Panc1 (cell line): ENCODE measurements at regions not wholly inside any gene's neighbourhood (a gene's known extent, or its start where the extent isn't known, plus 50 kb on each side); places are given as distances from the start of the nearest gene placed in this dataset.

ENCODE experiments used
- ATAC-seq: fragments of 200-7000 bp; cut with Tn5 transposase; 2 replicates; pipeline ENCODE4 v1.9.1; 2020; ENCODE audit warnings: mild to moderate bottlenecking, moderate library complexity
- BruUV-seq: library from RNA; stranded (reverse); fragments of 400-500 nt; replicated peaks from 2 replicates; lab custom pipeline; 2021; lab: Mats Ljungman, UMichigan
- CTCF ChIA-PET: fragments of 300-600 bp; sonication (Branson Sonifier 250); formaldehyde crosslinking; loops from one replicate; lab custom pipeline; 2022; ENCODE audit warnings: antibody characterized with exemption; lab: Charles Lee
- POLR2A ChIA-PET: fragments of 300-600 bp; sonication (Branson Sonifier 250); formaldehyde crosslinking; loops from one replicate; lab custom pipeline; 2022; ENCODE audit warnings: antibody characterized with exemption; lab: Charles Lee
- DNase-seq: peaks from one replicate; pipeline ENCODE4 v3.0.0-alpha.2; 2010; ENCODE audit warnings: low read depth, low spot score
- H3K27ac ChIP-seq: 2 replicates; pipeline ENCODE4 v1.5.1; 2011; ENCODE audit warnings: mild to moderate bottlenecking, low read length, inconsistent platforms
- H3K27me3 ChIP-seq: fragments of 200-500 bp; sonication (Bioruptor generic); 2 replicates; pipeline ENCODE4 v1.6.0; 2014; ENCODE audit warnings: low read length, inconsistent platforms; ENCODE audit not compliant: control insufficient read depth, insufficient read depth
- H3K36me3 ChIP-seq: fragments of 200-500 bp; sonication (Bioruptor generic); 2 replicates; pipeline ENCODE4 v1.5.1; 2014; ENCODE audit warnings: inconsistent platforms, mild to moderate bottlenecking, low read length, moderate library complexity; ENCODE audit not compliant: control insufficient read depth, insufficient read depth
- H3K4me1 ChIP-seq: 2 replicates; pipeline ENCODE4 v1.5.1; 2011; ENCODE audit warnings: inconsistent platforms, mild to moderate bottlenecking, low read length, moderate library complexity; ENCODE audit not compliant: control insufficient read depth, insufficient read depth
- H3K4me3 ChIP-seq, 2 experiments: 2 replicates each; pipeline ENCODE4 v1.5.1; 2011 to 2012; ENCODE audit warnings: low read depth in 2 of 2, low read length in 2 of 2, mild to moderate bottlenecking in 2 of 2, inconsistent platforms in 1 of 2, moderate library complexity in 1 of 2
- H3K9me3 ChIP-seq: fragments of 200-500 bp; sonication (Bioruptor generic); 2 replicates; pipeline ENCODE4 v1.5.1; 2014; ENCODE audit warnings: low read depth, mild to moderate bottlenecking, inconsistent platforms, low read length, moderate library complexity; ENCODE audit not compliant: control insufficient read depth, insufficient read depth
- POLR2AphosphoS5 ChIP-seq: IDR thresholded peaks from 2 replicates; pipeline ENCODE4 v1.6.1; 2012; ENCODE audit warnings: mild to moderate bottlenecking, low read depth, low read length, moderate library complexity
- REST ChIP-seq, 2 experiments: IDR thresholded peaks; 2 replicates each; pipeline ENCODE4 v1.6.1; 2011 to 2012; ENCODE audit warnings: low read depth in 2 of 2, control low read depth in 1 of 2, low read length in 1 of 2, mild to moderate bottlenecking in 1 of 2, moderate library complexity in 1 of 2; ENCODE audit not compliant: insufficient read depth in 1 of 2
- SIN3A ChIP-seq: IDR thresholded peaks from 2 replicates; pipeline ENCODE4 v1.6.1; 2012; ENCODE audit warnings: low read depth, mild to moderate bottlenecking, low read length, moderate library complexity, borderline replicate concordance; ENCODE audit not compliant: insufficient read depth
- TCF7L2 ChIP-seq: IDR thresholded peaks from 2 replicates; pipeline ENCODE4 v1.6.1; 2011; ENCODE audit warnings: mild to moderate bottlenecking, low read depth, low read length, inconsistent platforms
- in situ Hi-C: cut with HindIII; loops from 2 replicates; pipeline ENCODE4 v1.10.0; 2016; ENCODE audit warnings: low sequenced_read_pairs, low pct_unique_long_range_greater_than_20kb
- intact Hi-C: fragments of 100-400 bp; cut with micrococcal nuclease; formaldehyde crosslinking; loops from one replicate; pipeline ENCODE4 v1.10.0; 2022; ENCODE audit not compliant: unreplicated experiment
- TF ChIP-seq, protein P1 (sequence below): fragments of 450-650 bp; IDR thresholded peaks from 2 replicates; pipeline ENCODE4 v1.5.1; 2017; ENCODE audit warnings: mild to moderate bottlenecking

- in situ Hi-C loops (no loop called here), intact Hi-C loops (no loop called here)
- no peak for TF ChIP-seq TCF7L2
- TF ChIP-seq POLR2AphosphoS5: no peak
- no peak for TF ChIP-seq REST (IDR thresholded peaks at IDR 0.05; ENCODE audit: insufficient read depth in 1 of 2, low read depth in 2 of 2, low read length in 1 of 2)
- no peak for TF ChIP-seq SIN3A
- TF ChIP-seq, protein P1, sequence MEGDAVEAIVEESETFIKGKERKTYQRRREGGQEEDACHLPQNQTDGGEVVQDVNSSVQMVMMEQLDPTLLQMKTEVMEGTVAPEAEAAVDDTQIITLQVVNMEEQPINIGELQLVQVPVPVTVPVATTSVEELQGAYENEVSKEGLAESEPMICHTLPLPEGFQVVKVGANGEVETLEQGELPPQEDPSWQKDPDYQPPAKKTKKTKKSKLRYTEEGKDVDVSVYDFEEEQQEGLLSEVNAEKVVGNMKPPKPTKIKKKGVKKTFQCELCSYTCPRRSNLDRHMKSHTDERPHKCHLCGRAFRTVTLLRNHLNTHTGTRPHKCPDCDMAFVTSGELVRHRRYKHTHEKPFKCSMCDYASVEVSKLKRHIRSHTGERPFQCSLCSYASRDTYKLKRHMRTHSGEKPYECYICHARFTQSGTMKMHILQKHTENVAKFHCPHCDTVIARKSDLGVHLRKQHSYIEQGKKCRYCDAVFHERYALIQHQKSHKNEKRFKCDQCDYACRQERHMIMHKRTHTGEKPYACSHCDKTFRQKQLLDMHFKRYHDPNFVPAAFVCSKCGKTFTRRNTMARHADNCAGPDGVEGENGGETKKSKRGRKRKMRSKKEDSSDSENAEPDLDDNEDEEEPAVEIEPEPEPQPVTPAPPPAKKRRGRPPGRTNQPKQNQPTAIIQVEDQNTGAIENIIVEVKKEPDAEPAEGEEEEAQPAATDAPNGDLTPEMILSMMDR: no peak
- Histone ChIP-seq H3K4me1 (no peaks in the 10 kb centered on the region), H3K36me3 (no peaks in the 10 kb centered on the region), H3K9me3 (no peaks in the 10 kb centered on the region), H3K4me3 (no peak overlapping the region), H3K27me3 (no peaks in the 10 kb centered on the region), H3K27ac (no peak overlapping the region)
- CTCF ChIA-PET: interaction anchor here (0.5 kb wide), 1 partner anchor 1399 kb away, joined by 3 read pairs; no protein-coding TSS in a partner anchor
- 0 out of 2 replicates have a peak, but pooled peaks have one; percentile 21 for ATAC-seq
- DNase-seq: no peak
- POLR2A ChIA-PET: no interaction called here
- no TSS peak for BruUV-seq
Observed at GRCh38 chr10:128489324-128490247, 363.4 kb upstream of the MKI67 start.

GRCh38 chr10:128491686-128492085 lies 365.5 kb upstream of the MKI67 start:
- H3K4me1 ChIP-seq: no peaks in the 10 kb centered on the region
- H3K36me3 ChIP-seq: no peaks in the 10 kb centered on the region
- no TSS peak for BruUV-seq
- no peaks in the 10 kb centered on the region for H3K9me3 ChIP-seq
- no peak for TF ChIP-seq REST (IDR thresholded peaks at IDR 0.05; ENCODE audit: insufficient read depth in 1 of 2, low read depth in 2 of 2, low read length in 1 of 2)
- TF ChIP-seq TCF7L2: no peak
- no peak overlapping the region for H3K27ac ChIP-seq
- DNase-seq (no peak), ATAC-seq (no peak)
- intact Hi-C loops (no loop called here), in situ Hi-C loops (no loop called here)
- no peaks in the 10 kb centered on the region for H3K27me3 ChIP-seq
- POLR2A ChIA-PET: no interaction called here
- CTCF ChIA-PET: no interaction called here
- H3K4me3 ChIP-seq: no peak overlapping the region
